Natural killer cell treated with Interleukin-12 subunit alpha and Interleukin-12 subunit beta and Interleukin-15 and Interleukin-18, amount 100 ng/mL, for 72 hours (primary cell): ENCODE measurements at regions not wholly inside any gene's neighbourhood (a gene's known extent, or its start where the extent isn't known, plus 50 kb on each side); places are given as distances from the start of the nearest gene placed in this dataset.
"Not testable (repeated sequence)": the region's sequence is repeated elsewhere in the genome, so short reads cannot be mapped to it uniquely, and the experiment has no call there.

Experiments used
- ATAC-seq, 2 donors: fragments of 150-1000 bp; cut with Tn5 transposase in 1 of 2; sonication (Bioruptor Pico), chemical (Tn5 transposase) in 1 of 2; 2 replicates each; pipeline ENCODE4 v1.10.0; 2021
- DNase-seq: peaks from one replicate; pipeline ENCODE4 v3.0.0; 2022; ENCODE audit warnings: low spot score
- H3K27ac Mint-ChIP-seq, 2 donors: 1 replicate in 1 of 2; 2 replicates in 1 of 2; pipeline ENCODE4 v1.8.0; 2022; ENCODE audit warnings: mixed read lengths in 2 of 2, mild to moderate bottlenecking in 1 of 2, moderate library complexity in 1 of 2
- H3K27me3 Mint-ChIP-seq, 2 donors: 1 replicate in 1 of 2; 2 replicates in 1 of 2; pipeline ENCODE4 v1.8.0; 2022; ENCODE audit warnings: mixed read lengths in 2 of 2
- H3K36me3 Mint-ChIP-seq: one replicate; pipeline ENCODE4 v1.8.0; 2022; ENCODE audit warnings: mixed read lengths
- H3K4me1 Mint-ChIP-seq, 2 donors: 1 replicate in 1 of 2; 2 replicates in 1 of 2; pipeline ENCODE4 v1.8.0; 2022; ENCODE audit warnings: low read depth in 2 of 2, mixed read lengths in 2 of 2, mild to moderate bottlenecking in 1 of 2
- H3K4me3 Mint-ChIP-seq: one replicate; pipeline ENCODE4 v1.8.0; 2022; ENCODE audit warnings: mixed read lengths
- H3K9me3 Mint-ChIP-seq: 2 replicates; pipeline ENCODE4 v1.8.0; 2022; ENCODE audit warnings: mixed read lengths

- peaks cover 13 to 14% of the 10 kb centered on the region in 2 donors for H3K27me3 Mint-ChIP-seq
- peaks cover 10% of the 10 kb centered on the region for H3K9me3 Mint-ChIP-seq
- no peaks in the 10 kb centered on the region for H3K36me3 Mint-ChIP-seq
- no peaks in the 10 kb centered on the region for H3K4me1 Mint-ChIP-seq
- no peak overlapping the region for H3K4me3 Mint-ChIP-seq
- DNase-seq (no peak), ATAC-seq (no peak)
- no peak overlapping the region for H3K27ac Mint-ChIP-seq
These were observed 74.0 kb upstream of the UBE2E2 start for GRCh38 chr3:23129117-23129516.

DNA sequence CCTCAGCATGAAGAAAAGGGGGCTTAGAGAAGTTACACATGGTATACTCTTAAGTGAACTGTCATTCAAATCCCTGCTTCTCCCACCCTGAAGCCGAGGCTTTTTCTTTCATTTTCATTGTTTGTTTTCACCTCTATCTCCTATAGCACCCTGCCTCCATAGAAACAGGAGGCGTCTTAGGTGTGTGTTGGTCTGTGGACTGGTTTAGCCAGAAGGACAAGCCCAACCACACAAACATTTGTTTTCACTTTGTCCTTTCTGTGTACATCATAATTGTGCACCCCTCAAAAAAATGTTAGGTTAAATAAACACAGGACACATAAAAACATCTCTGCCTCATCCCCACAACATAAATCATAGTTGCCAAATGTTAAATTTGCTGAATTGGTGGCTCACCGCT lies 73.3 kb upstream of the UBE2E2 start:
- no peak for DNase-seq

GRCh38 chr3:23130406-23130805 lies 72.7 kb upstream of the UBE2E2 start:
- peaks cover 10% of the 10 kb centered on the region for H3K9me3 Mint-ChIP-seq
- no peak overlapping the region for H3K4me3 Mint-ChIP-seq
- no peak overlapping the region for H3K27ac Mint-ChIP-seq

More for the DNA sequence above, 73.3 kb upstream of the UBE2E2 start:
- Mint-ChIP-seq H3K27ac (no peak overlapping the region), H3K27me3 (peaks cover 13 to 14% of the 10 kb centered on the region in 2 donors), H3K36me3 (no peaks in the 10 kb centered on the region), H3K4me1 (no peaks in the 10 kb centered on the region), H3K9me3 (peaks cover 10% of the 10 kb centered on the region), H3K4me3 (no peak overlapping the region)
- no peak for ATAC-seq

DNA sequence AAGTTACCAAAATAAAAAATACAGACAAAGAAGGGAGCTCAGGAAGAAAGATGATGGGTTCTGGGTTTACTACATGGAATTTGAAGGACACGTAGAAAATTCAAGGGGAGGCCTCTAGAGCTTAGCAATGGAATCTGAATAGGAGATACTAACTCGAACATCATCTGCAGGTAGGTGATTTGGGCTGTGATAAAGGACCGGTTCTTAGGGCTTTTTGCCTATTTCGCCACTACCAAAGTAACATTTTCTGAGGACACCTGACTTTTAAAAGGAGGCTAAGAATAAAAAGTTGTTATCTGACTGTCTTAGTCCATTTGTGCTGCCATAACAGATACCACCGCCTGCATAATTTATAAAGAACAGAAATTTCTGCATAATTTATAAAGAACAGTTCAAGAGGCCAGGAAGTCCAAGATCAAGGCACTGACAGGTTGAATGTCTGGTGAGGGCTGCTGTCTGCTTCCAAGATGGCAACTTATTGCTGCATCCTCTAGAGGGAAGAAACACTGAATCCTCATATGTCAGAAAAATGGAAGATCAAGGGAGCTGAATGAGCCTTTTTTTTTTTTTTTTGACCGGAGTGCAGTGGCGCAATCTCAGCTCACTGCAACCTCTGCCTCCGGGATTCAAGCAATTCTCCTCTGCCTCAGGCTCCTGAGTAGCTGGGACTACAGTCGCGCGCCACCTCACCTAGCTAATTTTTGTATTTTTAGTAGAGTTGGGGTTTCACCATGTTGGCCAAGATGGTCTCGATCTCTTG lies 67.9 kb upstream of the UBE2E2 start:
- ATAC-seq (no peak), DNase-seq (no peak)
- H3K9me3 Mint-ChIP-seq: no peaks in the 10 kb centered on the region
- H3K4me3 Mint-ChIP-seq: no peak overlapping the region
- H3K27me3 Mint-ChIP-seq: peaks cover 0 to 3% of the 10 kb centered on the region in 2 donors
- no peaks in the 10 kb centered on the region for H3K36me3 Mint-ChIP-seq
- no peak overlapping the region for H3K27ac Mint-ChIP-seq
- no peaks in the 10 kb centered on the region for H3K4me1 Mint-ChIP-seq

More at GRCh38 chr3:23130406-23130805, 72.7 kb upstream of the UBE2E2 start:
- H3K36me3 Mint-ChIP-seq: no peaks in the 10 kb centered on the region
- DNase-seq: no peak
- ATAC-seq: no peak
- H3K4me1 Mint-ChIP-seq: no peaks in the 10 kb centered on the region
- H3K27me3 Mint-ChIP-seq: peaks cover 12 to 13% of the 10 kb centered on the region in 2 donors

GRCh38 chr3:23136054-23136453 lies 67.1 kb upstream of the UBE2E2 start:
- Mint-ChIP-seq H3K4me1 (no peaks in the 10 kb centered on the region), H3K27ac (no peak overlapping the region), H3K27me3 (peaks cover 0 to 3% of the 10 kb centered on the region in 2 donors), H3K4me3 (no peak overlapping the region), H3K9me3 (peaks cover 2% of the 10 kb centered on the region), H3K36me3 (no peaks in the 10 kb centered on the region)
- DNase-seq: no peak
- no peak for ATAC-seq

GRCh38 chr3:23144051-23144450 lies 59.1 kb upstream of the UBE2E2 start:
- not testable (repeated sequence) for H3K4me1 Mint-ChIP-seq, H3K27me3 Mint-ChIP-seq, H3K4me3 Mint-ChIP-seq, H3K27ac Mint-ChIP-seq, H3K9me3 Mint-ChIP-seq, ATAC-seq, H3K36me3 Mint-ChIP-seq, DNase-seq

DNA sequence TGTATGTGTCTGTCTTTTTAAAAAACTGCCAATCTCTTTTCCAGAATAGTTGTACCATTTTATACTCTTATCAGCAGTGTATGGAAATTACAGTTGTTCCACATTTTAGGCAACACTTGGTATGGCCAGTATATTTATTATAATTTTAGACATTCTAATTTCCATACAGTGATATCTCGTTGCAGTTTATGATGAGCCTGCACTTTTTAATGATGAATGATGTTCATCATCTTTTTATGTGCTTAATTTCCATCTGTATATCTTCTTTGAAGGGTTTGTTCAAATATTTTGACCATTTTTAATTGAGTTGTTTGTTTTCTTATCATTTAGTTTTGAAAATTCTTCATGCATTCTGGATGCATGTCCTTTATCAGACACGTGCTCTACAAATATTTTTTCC lies 57.0 kb upstream of the UBE2E2 start:
- no peaks in the 10 kb centered on the region for H3K4me1 Mint-ChIP-seq
- no peak overlapping the region for H3K27ac Mint-ChIP-seq
- no peak overlapping the region for H3K4me3 Mint-ChIP-seq
- H3K9me3 Mint-ChIP-seq: no peaks in the 10 kb centered on the region
- H3K27me3 Mint-ChIP-seq: peaks cover 0 to 4% of the 10 kb centered on the region in 2 donors
- ATAC-seq: no peak
- no peaks in the 10 kb centered on the region for H3K36me3 Mint-ChIP-seq
- DNase-seq: no peak

DNA sequence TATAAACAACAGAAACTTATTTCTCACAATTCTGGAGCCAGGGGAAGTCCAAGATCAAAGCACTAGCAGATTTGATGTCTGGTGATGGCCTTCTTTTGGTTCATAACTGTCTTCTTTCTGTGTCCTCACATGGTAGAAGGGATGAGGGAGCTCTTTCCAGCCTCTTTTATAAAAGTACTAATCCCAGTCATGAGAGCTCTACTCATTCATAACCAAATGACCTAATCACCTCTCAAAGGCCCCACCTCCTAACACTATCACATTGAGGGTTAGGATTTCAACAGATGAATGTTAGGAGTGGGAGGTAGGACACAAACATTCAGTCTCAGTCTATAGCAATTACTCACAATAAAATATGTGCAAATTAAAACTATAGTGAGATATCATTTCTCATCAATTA lies 50.1 kb upstream of the UBE2E2 start:
- Mint-ChIP-seq H3K4me1 (no peaks in the 10 kb centered on the region), H3K4me3 (no peak overlapping the region), H3K27ac (no peak overlapping the region), H3K36me3 (no peaks in the 10 kb centered on the region), H3K9me3 (no peaks in the 10 kb centered on the region), H3K27me3 (peaks cover 0 to 10% of the 10 kb centered on the region in 2 donors)
- DNase-seq: no peak
- no peak for ATAC-seq
